ENCODE measurements at regions not wholly inside any gene's neighbourhood (a gene's known extent, or its start where the extent isn't known, plus 50 kb on each side); places are given as distances from the start of the nearest gene placed in this dataset.

DNA sequence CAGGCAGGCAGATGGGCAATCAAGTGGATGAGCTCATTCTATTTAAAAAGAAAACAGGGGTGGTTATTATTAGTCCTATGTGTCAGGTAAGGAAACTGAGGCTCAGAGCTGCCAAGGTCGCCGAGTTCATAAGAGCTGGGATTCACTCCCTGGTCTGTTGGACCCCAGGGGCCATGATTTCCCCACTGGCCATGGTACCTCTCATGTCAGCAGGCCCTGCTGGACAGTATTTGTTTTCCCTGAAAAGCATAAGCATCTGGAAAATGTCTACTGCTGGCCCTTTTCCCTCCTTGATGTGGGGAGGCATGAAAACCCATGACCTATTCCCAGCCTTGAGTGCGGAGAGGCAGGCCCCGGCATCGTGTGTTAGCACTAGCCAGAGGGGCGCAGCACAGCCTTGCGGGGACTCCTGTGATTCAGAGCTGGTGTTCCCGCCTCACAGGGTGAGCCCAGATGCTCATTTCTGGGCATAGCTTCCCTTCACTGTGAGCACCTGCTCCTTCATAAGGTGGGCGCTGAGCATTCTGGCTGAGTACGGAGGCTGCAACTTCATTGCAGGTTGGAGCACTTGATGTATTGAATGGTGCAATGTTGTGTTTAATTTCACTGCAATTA is 617.5 kb downstream of the PTPRU start:
- no peak overlapping the region for H3K4me3 ChIP-seq (ENCODE audit: low read depth, low read length)
- TF ChIP-seq, protein P1, sequence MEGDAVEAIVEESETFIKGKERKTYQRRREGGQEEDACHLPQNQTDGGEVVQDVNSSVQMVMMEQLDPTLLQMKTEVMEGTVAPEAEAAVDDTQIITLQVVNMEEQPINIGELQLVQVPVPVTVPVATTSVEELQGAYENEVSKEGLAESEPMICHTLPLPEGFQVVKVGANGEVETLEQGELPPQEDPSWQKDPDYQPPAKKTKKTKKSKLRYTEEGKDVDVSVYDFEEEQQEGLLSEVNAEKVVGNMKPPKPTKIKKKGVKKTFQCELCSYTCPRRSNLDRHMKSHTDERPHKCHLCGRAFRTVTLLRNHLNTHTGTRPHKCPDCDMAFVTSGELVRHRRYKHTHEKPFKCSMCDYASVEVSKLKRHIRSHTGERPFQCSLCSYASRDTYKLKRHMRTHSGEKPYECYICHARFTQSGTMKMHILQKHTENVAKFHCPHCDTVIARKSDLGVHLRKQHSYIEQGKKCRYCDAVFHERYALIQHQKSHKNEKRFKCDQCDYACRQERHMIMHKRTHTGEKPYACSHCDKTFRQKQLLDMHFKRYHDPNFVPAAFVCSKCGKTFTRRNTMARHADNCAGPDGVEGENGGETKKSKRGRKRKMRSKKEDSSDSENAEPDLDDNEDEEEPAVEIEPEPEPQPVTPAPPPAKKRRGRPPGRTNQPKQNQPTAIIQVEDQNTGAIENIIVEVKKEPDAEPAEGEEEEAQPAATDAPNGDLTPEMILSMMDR (IDR thresholded peaks at IDR 0.05; ENCODE audit: borderline replicate concordance, insufficient read depth, low read depth, low read length) = no peak

DNA sequence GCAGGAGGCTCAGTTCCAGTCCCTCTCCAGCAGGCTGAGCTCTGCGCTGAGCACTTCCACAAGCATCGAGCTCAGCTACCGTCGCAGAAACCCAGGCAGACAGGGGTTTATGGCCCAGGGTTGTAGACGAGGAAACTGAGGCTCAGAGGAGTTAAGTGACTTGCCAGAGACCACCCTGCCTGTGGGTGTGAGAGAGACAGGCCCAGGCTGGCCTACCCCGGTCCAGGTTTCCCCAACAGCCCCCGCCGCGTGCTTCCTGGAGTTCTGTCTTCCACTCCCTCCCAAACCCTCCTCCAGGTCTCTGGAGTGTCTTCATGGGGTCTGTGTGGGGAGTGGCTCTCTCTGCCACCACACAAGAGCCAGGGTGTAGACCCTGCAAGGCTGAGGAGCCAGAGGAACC is 615.9 kb downstream of the PTPRU start:
- H3K4me3 ChIP-seq (ENCODE audit: low read depth, low read length) = no peak overlapping the region
- TF ChIP-seq, protein P1 (IDR thresholded peaks at IDR 0.05; ENCODE audit: borderline replicate concordance, insufficient read depth, low read depth, low read length) = no peak

DNA sequence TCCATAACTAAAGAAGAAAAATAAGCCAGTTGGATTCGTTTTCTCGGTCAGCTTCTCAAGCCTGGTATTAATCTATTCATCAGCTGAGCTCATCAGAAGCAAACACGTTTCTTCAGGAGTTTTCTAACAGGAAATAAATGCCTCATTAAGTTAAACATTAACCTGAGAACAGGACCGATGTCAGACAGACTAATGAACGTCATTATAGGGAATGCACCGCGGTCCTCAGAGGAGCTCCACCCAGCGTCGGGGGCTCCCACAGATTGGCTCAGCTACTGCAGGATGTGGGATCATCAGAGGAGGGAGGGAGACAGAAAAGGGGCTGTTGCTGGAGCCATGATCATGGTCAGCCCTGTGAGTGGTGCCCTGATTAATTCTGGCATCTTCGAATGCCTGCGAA is 615.4 kb downstream of the PTPRU start:
- TF ChIP-seq, protein P1 (IDR thresholded peaks at IDR 0.05; ENCODE audit: borderline replicate concordance, insufficient read depth, low read depth, low read length) = no peak
- no peak overlapping the region for H3K4me3 ChIP-seq (ENCODE audit: low read depth, low read length)

DNA sequence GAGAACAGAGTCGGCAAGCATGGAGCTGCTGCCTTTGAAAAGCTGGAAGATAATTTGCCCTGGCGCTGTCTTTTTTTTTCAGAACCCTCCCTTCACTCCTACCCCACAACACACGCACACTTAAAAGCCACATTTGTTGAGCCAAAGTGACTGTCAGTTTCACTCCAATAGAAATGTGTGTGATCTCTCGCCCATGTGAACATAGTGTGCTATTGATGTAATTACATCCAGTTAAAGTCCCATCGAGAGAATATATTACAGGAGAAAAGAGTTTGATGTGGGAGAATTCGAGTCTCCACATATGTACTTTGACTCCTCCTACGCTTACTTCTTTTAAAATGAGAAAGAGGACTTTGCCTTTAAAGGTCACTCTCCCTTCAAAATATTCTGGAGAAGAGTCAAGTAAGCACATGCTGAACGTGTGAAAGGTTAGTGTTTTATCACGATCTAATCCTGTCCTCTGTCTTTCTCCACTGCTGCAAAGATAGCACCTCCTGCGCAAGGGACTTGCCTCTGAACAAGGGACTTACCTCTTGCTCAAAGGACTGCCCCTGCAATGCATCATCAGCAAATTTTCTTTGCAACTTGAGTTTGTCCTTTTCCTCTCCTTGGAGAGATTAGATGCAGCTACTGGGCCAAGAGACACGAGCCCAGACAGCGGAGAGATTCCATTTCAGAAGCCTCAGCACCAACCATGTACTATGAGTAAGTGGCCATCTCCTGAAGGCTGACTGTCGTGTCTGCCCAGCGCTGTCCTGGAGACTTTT is 613.9 kb downstream of the PTPRU start:
- TF ChIP-seq, protein P1 (IDR thresholded peaks at IDR 0.05; ENCODE audit: borderline replicate concordance, insufficient read depth, low read depth, low read length) = no peak
- H3K4me3 ChIP-seq (ENCODE audit: low read depth, low read length) = no peak overlapping the region

DNA sequence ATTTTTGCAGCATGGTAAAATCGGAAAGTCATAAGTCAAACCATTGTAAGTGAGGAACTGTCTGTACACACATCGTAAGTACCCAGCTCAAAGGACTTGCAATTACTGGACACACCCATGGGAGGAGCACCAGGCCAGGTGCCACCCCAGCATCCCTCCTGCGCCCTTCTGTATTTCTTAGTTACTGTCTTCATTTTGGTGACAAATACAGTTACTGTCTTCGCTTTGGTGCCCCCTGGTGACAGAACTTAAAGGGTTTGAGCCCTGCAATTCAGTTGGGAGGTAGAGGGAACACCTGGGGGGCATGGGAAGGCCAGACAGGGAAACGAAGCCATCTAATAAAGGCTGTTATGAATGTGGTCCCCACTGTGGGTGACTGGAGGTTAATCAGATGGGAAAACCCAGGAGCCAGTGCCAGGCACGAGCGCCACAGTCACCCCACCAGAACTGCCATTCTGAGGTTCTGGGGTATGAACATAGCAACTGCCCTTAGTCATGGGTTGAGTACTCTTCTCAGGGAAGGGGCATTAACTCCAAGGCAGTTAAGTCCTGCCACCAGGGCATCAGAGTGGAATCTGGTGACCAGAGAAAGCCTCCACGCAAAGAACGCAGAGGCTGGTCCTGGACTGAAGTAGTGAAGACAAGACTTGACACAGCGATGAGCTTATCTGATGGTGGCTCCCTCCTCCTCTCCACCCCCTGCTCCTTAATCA is 612.9 kb downstream of the PTPRU start:
- H3K4me3 ChIP-seq (ENCODE audit: low read depth, low read length) = no peak overlapping the region
- TF ChIP-seq, protein P1 (IDR thresholded peaks at IDR 0.05; ENCODE audit: borderline replicate concordance, insufficient read depth, low read depth, low read length) = peak; percentile 41; the same call in 1 of the 2 replicates

DNA sequence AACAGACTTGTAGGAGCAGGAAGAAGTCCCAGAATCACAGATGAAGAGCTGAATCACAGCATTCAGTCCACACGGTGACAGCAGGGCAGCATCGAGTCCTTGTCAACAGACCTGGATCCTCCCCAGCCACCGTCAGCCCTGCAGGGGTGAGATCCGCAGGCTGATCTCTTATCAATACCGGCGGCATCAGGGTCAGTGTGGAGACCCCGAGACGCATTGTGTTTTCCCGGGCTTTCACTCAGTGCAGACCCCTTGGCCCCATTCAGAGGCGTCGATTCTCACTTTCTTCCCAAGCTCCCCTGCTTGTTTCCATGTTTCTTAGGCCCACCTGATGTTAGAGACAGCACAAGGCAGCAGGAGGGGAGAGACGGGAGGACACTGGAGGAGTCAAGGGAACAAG is 609.6 kb downstream of the PTPRU start:
- TF ChIP-seq, protein P1 (IDR thresholded peaks at IDR 0.05; ENCODE audit: borderline replicate concordance, insufficient read depth, low read depth, low read length) = no peak
- H3K4me3 ChIP-seq (ENCODE audit: low read depth, low read length) = no peak overlapping the region

Data from GM12875 (cell line).